K562 (cell line): ENCODE measurements at regions not wholly inside any gene's neighbourhood (a gene's known extent, or its start where the extent isn't known, plus 50 kb on each side); places are given as distances from the start of the nearest gene placed in this dataset.
A peak's percentile ranks its signal among the peaks of the same experiment; 100 is the strongest.

Experiments used
- CAMTA2 ChIP-seq: fragments of 250-450 bp; sonication (Bioruptor Pico); conservative IDR thresholded peaks from 2 replicates; pipeline ENCODE4 v1.5.1; 2022
- ELK3 ChIP-seq: fragments of 450-650 bp; formaldehyde crosslinking; IDR thresholded peaks from 2 replicates; pipeline ENCODE4 v1.4.0; 2020; ENCODE audit warnings: mild to moderate bottlenecking
- EZH2 ChIP-seq: IDR thresholded peaks from 2 replicates; pipeline ENCODE4 v1.6.1; 2012; ENCODE audit warnings: low read depth, mild to moderate bottlenecking, inconsistent platforms, low read length, borderline replicate concordance
- RERE ChIP-seq: sonication (generic); formaldehyde crosslinking; IDR thresholded peaks from 2 replicates; pipeline ENCODE4 v1.8.0; 2023; ENCODE audit warnings: missing genetic modification reagents, mild to moderate bottlenecking, borderline replicate concordance
- RREB1 ChIP-seq: fragments of 250-450 bp; sonication (Bioruptor Pico); IDR thresholded peaks from 2 replicates; pipeline ENCODE4 v1.4.0; 2020
- SAP30 ChIP-seq: fragments of 200-600 bp; sonication (generic); IDR thresholded peaks from 2 replicates; pipeline ENCODE4 v1.6.1; 2012; ENCODE audit warnings: borderline replicate concordance, low read depth, mild to moderate bottlenecking, moderate library complexity, low read length, control low read depth, inconsistent platforms; ENCODE audit not compliant: insufficient read depth, poor library complexity, severe bottlenecking
- TOE1 ChIP-seq, 2 experiments: fragments of 450-650 bp in 1 of 2; sonication (generic) in 1 of 2; formaldehyde crosslinking in 1 of 2; IDR thresholded peaks; 2 replicates each; pipeline versions ENCODE4 v1.7.1 to v1.8.0; 2016 to 2022; ENCODE audit warnings: borderline replicate concordance in 2 of 2, mild to moderate bottlenecking in 2 of 2, antibody characterized with exemption in 1 of 2, inconsistent platforms in 1 of 2, low read depth in 1 of 2, missing genetic modification reagents in 1 of 2, moderate library complexity in 1 of 2
- UBTF ChIP-seq, 2 experiments: IDR thresholded peaks; 2 replicates each; pipeline ENCODE4 v1.6.1; 2012; ENCODE audit warnings: improper control_type of control experiment in 2 of 2, low read depth in 2 of 2, low read length in 2 of 2, borderline replicate concordance in 1 of 2

GRCh38 chr9:129487658-129488483 lies 133.0 kb downstream of the C9orf50 start (continued):
- TF ChIP-seq RREB1 (CRISPR knock-in tag): peak; percentile 80; the same call in 1 of the 2 replicates
- no peak for TF ChIP-seq SAP30
- no peak for TF ChIP-seq RERE (CRISPR knock-in tag)
- TF ChIP-seq TOE1 (IDR thresholded peaks at IDR 0.05; ENCODE audit: borderline replicate concordance): no peak
- no peak for TF ChIP-seq TOE1 (CRISPR knock-in tag; IDR thresholded peaks at IDR 0.05; ENCODE audit: borderline replicate concordance, low read depth)
- no peak for TF ChIP-seq EZH2
- peak; percentile 76; the same call in 1 of the 2 replicates for TF ChIP-seq CAMTA2 (CRISPR knock-in tag)
- no peak for TF ChIP-seq ELK3 (CRISPR knock-in tag)
- TF ChIP-seq UBTF (IDR thresholded peaks at IDR 0.05; ENCODE audit: borderline replicate concordance in 1 of 2, low read depth in 2 of 2, low read length in 2 of 2): no peak
